ENCODE measurements at regions not wholly inside any gene's neighbourhood (a gene's known extent, or its start where the extent isn't known, plus 50 kb on each side); places are given as distances from the start of the nearest gene placed in this dataset.
A peak's percentile ranks its signal among the peaks of the same experiment; 100 is the strongest.

DNA sequence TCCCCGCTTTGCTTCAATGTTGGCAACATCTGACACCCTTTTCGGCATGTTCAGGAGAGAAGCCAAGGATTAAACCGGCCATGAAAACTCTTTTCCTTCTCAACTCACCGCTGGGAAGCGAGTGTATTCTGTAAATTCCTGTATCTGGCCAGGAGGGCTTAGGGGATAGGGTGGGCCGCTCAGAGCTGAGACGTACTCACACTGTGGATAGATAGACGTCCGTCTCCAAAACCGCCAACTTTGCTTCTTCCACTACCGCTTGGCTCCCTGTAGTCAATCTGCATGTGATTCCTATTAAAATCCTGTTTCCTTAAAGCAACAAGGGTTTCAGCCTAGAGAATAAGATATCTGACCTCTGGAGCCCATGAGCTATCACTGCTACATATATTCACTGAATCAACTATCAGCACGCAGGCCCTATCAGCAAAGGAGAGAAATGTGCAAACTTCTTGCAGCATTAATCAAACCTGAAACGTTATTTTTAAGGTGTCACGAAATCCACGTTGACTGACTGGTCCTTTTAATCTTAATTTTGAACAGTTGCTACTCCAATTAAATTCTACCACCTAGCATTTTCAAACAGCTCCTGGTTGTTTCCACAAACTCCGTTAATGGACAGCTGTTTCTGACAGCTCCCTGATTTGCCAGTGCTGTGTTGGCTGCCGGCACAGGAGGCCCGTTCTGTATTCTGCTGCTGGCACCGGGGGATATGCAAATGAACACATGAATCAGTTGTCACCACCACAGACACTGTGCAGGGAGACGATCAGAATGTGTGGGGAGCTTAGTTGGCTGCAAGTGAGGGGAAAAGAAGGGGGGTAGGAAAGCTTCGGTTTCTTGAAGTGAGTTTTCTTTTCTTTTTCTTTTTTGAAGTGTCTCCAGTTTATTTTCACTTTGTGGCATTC is 438.9 kb upstream of the ARRDC4 start:
- Histone ChIP-seq H3K9ac (ENCODE audit: insufficient read depth, low read length) (no peak overlapping the region), H3K79me2 (ENCODE audit: control insufficient read depth, insufficient read depth, low read length) (no peaks in the 10 kb centered on the region), H3K9me3 (ENCODE audit: control insufficient read depth, insufficient read depth, low read depth, low read length) (no peaks in the 10 kb centered on the region), H4K20me1 (ENCODE audit: control insufficient read depth, extremely low read depth, insufficient read depth, low read length) (no peaks in the 10 kb centered on the region), H3K4me1 (ENCODE audit: control insufficient read depth, extremely low read depth, insufficient read depth, low read length) (no peaks in the 10 kb centered on the region), H3K27me3 (ENCODE audit: control insufficient read depth, insufficient read depth, low read length) (no peaks in the 10 kb centered on the region), H3K4me2 (ENCODE audit: extremely low read depth, insufficient read depth, low read length) (no peak overlapping the region), H3K4me3 (replicated peaks in 1 of 4; ENCODE audit: control extremely low read depth in 1 of 4, insufficient read depth in 1 of 4, low read depth in 3 of 4, low read length in 4 of 4) (peak overlapping the region in 1 of 4 experiments; percentile 38), H3K27ac (ENCODE audit: insufficient read depth, low read length) (no peak overlapping the region), H3K36me3 (ENCODE audit: control insufficient read depth, insufficient read depth, low read length) (no peaks in the 10 kb centered on the region), H2AFZ (ENCODE audit: low read length) (no peak overlapping the region)
- peak in 1 of 2 donors; percentile 29 for DNase-seq (ENCODE audit: low read depth in 2 of 2)
- no peak for TF ChIP-seq EZH2 (IDR thresholded peaks at IDR 0.05; ENCODE audit: low read length, missing control alignments)
- TF ChIP-seq, protein P1, sequence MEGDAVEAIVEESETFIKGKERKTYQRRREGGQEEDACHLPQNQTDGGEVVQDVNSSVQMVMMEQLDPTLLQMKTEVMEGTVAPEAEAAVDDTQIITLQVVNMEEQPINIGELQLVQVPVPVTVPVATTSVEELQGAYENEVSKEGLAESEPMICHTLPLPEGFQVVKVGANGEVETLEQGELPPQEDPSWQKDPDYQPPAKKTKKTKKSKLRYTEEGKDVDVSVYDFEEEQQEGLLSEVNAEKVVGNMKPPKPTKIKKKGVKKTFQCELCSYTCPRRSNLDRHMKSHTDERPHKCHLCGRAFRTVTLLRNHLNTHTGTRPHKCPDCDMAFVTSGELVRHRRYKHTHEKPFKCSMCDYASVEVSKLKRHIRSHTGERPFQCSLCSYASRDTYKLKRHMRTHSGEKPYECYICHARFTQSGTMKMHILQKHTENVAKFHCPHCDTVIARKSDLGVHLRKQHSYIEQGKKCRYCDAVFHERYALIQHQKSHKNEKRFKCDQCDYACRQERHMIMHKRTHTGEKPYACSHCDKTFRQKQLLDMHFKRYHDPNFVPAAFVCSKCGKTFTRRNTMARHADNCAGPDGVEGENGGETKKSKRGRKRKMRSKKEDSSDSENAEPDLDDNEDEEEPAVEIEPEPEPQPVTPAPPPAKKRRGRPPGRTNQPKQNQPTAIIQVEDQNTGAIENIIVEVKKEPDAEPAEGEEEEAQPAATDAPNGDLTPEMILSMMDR (conservative IDR thresholded peaks at IDR 0.05 in 1 of 2, IDR thresholded peaks at IDR 0.05 in 1 of 2; ENCODE audit: low read depth in 1 of 2, low read length in 2 of 2), result no peak

DNA sequence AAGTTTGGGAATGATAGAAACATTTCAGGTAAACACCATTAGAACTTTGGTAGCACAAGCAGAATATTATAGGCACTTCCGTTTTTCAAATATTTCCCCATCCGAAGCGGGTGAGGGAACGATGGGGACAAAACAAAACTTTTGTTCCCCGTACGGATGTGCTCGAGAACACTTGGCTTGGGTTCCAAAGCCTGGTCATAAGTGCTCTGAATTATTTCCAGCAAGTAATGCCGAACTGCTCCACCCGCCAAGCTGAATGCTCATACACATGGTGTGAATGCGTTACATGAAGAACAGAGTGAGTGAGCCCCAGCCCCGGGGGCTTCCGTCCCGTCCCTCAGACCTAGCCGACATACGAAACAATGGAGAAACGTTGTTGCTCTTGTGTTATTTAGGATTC is 438.2 kb upstream of the ARRDC4 start:
- no peaks in the 10 kb centered on the region for H3K4me1 ChIP-seq (ENCODE audit: control insufficient read depth, extremely low read depth, insufficient read depth, low read length)
- H3K9ac ChIP-seq (ENCODE audit: insufficient read depth, low read length), result no peak overlapping the region
- no peaks in the 10 kb centered on the region for H3K9me3 ChIP-seq (ENCODE audit: control insufficient read depth, insufficient read depth, low read depth, low read length)
- H3K27ac ChIP-seq (ENCODE audit: insufficient read depth, low read length), result no peak overlapping the region
- no peaks in the 10 kb centered on the region for H3K36me3 ChIP-seq (ENCODE audit: control insufficient read depth, insufficient read depth, low read length)
- peak overlapping the region in 1 of 4 experiments; percentile 38 for H3K4me3 ChIP-seq (replicated peaks in 1 of 4; ENCODE audit: control extremely low read depth in 1 of 4, insufficient read depth in 1 of 4, low read depth in 3 of 4, low read length in 4 of 4)
- no peaks in the 10 kb centered on the region for H3K27me3 ChIP-seq (ENCODE audit: control insufficient read depth, insufficient read depth, low read length)
- TF ChIP-seq, protein P1 (conservative IDR thresholded peaks at IDR 0.05 in 1 of 2, IDR thresholded peaks at IDR 0.05 in 1 of 2; ENCODE audit: low read depth in 1 of 2, low read length in 2 of 2), result no peak
- no peak for TF ChIP-seq EZH2 (IDR thresholded peaks at IDR 0.05; ENCODE audit: low read length, missing control alignments)
- H2AFZ ChIP-seq (ENCODE audit: low read length), result no peak overlapping the region
- H3K4me2 ChIP-seq (ENCODE audit: extremely low read depth, insufficient read depth, low read length), result no peak overlapping the region
- no peaks in the 10 kb centered on the region for H3K79me2 ChIP-seq (ENCODE audit: control insufficient read depth, insufficient read depth, low read length)
- peak in 1 of 2 donors; percentile 6 for DNase-seq (ENCODE audit: low read depth in 2 of 2)
- H4K20me1 ChIP-seq (ENCODE audit: control insufficient read depth, extremely low read depth, insufficient read depth, low read length), result no peaks in the 10 kb centered on the region

GRCh38 chr15:97525809-97526208 is 434.7 kb upstream of the ARRDC4 start:
- no peak overlapping the region for H3K4me3 ChIP-seq (replicated peaks in 1 of 4; ENCODE audit: control extremely low read depth in 1 of 4, insufficient read depth in 1 of 4, low read depth in 3 of 4, low read length in 4 of 4)
- TF ChIP-seq, protein P1 (conservative IDR thresholded peaks at IDR 0.05 in 1 of 2, IDR thresholded peaks at IDR 0.05 in 1 of 2; ENCODE audit: low read depth in 1 of 2, low read length in 2 of 2), result no peak
- no peak for TF ChIP-seq EZH2 (IDR thresholded peaks at IDR 0.05; ENCODE audit: low read length, missing control alignments)
- no peaks in the 10 kb centered on the region for H3K36me3 ChIP-seq (ENCODE audit: control insufficient read depth, insufficient read depth, low read length)
- no peaks in the 10 kb centered on the region for H3K79me2 ChIP-seq (ENCODE audit: control insufficient read depth, insufficient read depth, low read length)
- no peaks in the 10 kb centered on the region for H4K20me1 ChIP-seq (ENCODE audit: control insufficient read depth, extremely low read depth, insufficient read depth, low read length)
- H3K4me2 ChIP-seq (ENCODE audit: extremely low read depth, insufficient read depth, low read length), result no peak overlapping the region
- H2AFZ ChIP-seq (ENCODE audit: low read length), result no peak overlapping the region
- H3K9me3 ChIP-seq (ENCODE audit: control insufficient read depth, insufficient read depth, low read depth, low read length), result no peaks in the 10 kb centered on the region
- H3K27ac ChIP-seq (ENCODE audit: insufficient read depth, low read length), result no peak overlapping the region
- no peak for DNase-seq (ENCODE audit: low read depth in 2 of 2)
- no peak overlapping the region for H3K9ac ChIP-seq (ENCODE audit: insufficient read depth, low read length)
- H3K4me1 ChIP-seq (ENCODE audit: control insufficient read depth, extremely low read depth, insufficient read depth, low read length), result no peaks in the 10 kb centered on the region
- H3K27me3 ChIP-seq (ENCODE audit: control insufficient read depth, insufficient read depth, low read length), result no peaks in the 10 kb centered on the region

Measured in fibroblast of lung (primary cell).